ENCODE measurements at regions not wholly inside any gene's neighbourhood (a gene's known extent, or its start where the extent isn't known, plus 50 kb on each side); places are given as distances from the start of the nearest gene placed in this dataset.

GRCh38 chr6:113635222-113635986 is 221.7 kb upstream of the MARCKS start:
- no peak overlapping the region for H3K4me3 ChIP-seq
- H3K4me1 ChIP-seq (ENCODE audit: insufficient read depth), result peaks cover 2% of the 10 kb centered on the region
- H3K9me3 ChIP-seq, result no peaks in the 10 kb centered on the region
- no peak overlapping the region for H3K27ac ChIP-seq
- no peak for TF ChIP-seq EP300 (IDR thresholded peaks at IDR 0.05)
- TF ChIP-seq CTCF (IDR thresholded peaks at IDR 0.05), result no peak
- no peak for TF ChIP-seq POLR2A (IDR thresholded peaks at IDR 0.05)
- no peaks in the 10 kb centered on the region for H3K36me3 ChIP-seq
- no peak for DNase-seq
- WGBS, 3 donors, result 59 to 88% (median 73%) methylated on average over 1 of the region's 1 CpG
- no peaks in the 10 kb centered on the region for H3K27me3 ChIP-seq
- intact Hi-C loops (cut with DNase I), result no loop called here

GRCh38 chr6:113636357-113636824 is 220.8 kb upstream of the MARCKS start:
- Histone ChIP-seq H3K27ac (no peak overlapping the region), H3K4me1 (ENCODE audit: insufficient read depth) (peaks cover 2% of the 10 kb centered on the region), H3K4me3 (no peak overlapping the region), H3K27me3 (no peaks in the 10 kb centered on the region), H3K9me3 (no peaks in the 10 kb centered on the region), H3K36me3 (no peaks in the 10 kb centered on the region)
- WGBS, 3 donors, result 85 to 91% (median 86%) methylated on average over 1 of the region's 1 CpG
- DNase-seq, result no peak
- intact Hi-C loops (cut with DNase I), result no loop called here
- TF ChIP-seq POLR2A (IDR thresholded peaks at IDR 0.05), result no peak
- no peak for TF ChIP-seq EP300 (IDR thresholded peaks at IDR 0.05)
- TF ChIP-seq CTCF (IDR thresholded peaks at IDR 0.05), result no peak

- no peak for DNase-seq
- intact Hi-C loops (cut with DNase I), result no loop called here
Measured at GRCh38 chr6:113640051-113640450, 217.1 kb upstream of the MARCKS start.

GRCh38 chr6:113642001-113642713 is 215.0 kb upstream of the MARCKS start:
- no peak for TF ChIP-seq CTCF (IDR thresholded peaks at IDR 0.05)
- no peak for TF ChIP-seq POLR2A (IDR thresholded peaks at IDR 0.05)
- no peak for TF ChIP-seq EP300 (IDR thresholded peaks at IDR 0.05)
- no peaks in the 10 kb centered on the region for H3K27me3 ChIP-seq
- no peak overlapping the region for H3K4me3 ChIP-seq
- no peaks in the 10 kb centered on the region for H3K36me3 ChIP-seq
- H3K9me3 ChIP-seq, result no peaks in the 10 kb centered on the region
- no peak overlapping the region for H3K27ac ChIP-seq
- peaks cover 3% of the 10 kb centered on the region for H3K4me1 ChIP-seq (ENCODE audit: insufficient read depth)
- WGBS, 3 donors, result 88 to 91% (median 90%) methylated on average over 7 of the region's 7 CpGs
- no peak for DNase-seq
- intact Hi-C loops (cut with DNase I), result no loop called here

More at GRCh38 chr6:113640051-113640450, 217.1 kb upstream of the MARCKS start:
- no peak for TF ChIP-seq EP300 (IDR thresholded peaks at IDR 0.05)
- TF ChIP-seq CTCF (IDR thresholded peaks at IDR 0.05), result no peak
- TF ChIP-seq POLR2A (IDR thresholded peaks at IDR 0.05), result no peak
- Histone ChIP-seq H3K4me3 (no peak overlapping the region), H3K27me3 (no peaks in the 10 kb centered on the region), H3K4me1 (ENCODE audit: insufficient read depth) (peaks cover 2% of the 10 kb centered on the region), H3K9me3 (no peaks in the 10 kb centered on the region), H3K36me3 (no peaks in the 10 kb centered on the region), H3K27ac (no peak overlapping the region)

Data from ovary (tissue), 7 donors.